WI38 (cell line): ENCODE measurements at regions not wholly inside any gene's neighbourhood (a gene's known extent, or its start where the extent isn't known, plus 50 kb on each side); places are given as distances from the start of the nearest gene placed in this dataset.
"Not testable (repeated sequence)": the region's sequence is repeated elsewhere in the genome, so short reads cannot be mapped to it uniquely, and the experiment has no call there.

Experiments
- H3K4me3 ChIP-seq: 2 replicates; pipeline ENCODE4 v1.5.1; 2011; ENCODE audit warnings: low read depth, mild to moderate bottlenecking, control low read depth, low read length
- TF ChIP-seq, protein P1 (sequence below): IDR thresholded peaks from 2 replicates; pipeline ENCODE4 v1.5.1; 2012; ENCODE audit warnings: low read depth, mild to moderate bottlenecking, control low read depth, low read length

- H3K4me3 ChIP-seq, result no peak overlapping the region
- TF ChIP-seq, protein P1, sequence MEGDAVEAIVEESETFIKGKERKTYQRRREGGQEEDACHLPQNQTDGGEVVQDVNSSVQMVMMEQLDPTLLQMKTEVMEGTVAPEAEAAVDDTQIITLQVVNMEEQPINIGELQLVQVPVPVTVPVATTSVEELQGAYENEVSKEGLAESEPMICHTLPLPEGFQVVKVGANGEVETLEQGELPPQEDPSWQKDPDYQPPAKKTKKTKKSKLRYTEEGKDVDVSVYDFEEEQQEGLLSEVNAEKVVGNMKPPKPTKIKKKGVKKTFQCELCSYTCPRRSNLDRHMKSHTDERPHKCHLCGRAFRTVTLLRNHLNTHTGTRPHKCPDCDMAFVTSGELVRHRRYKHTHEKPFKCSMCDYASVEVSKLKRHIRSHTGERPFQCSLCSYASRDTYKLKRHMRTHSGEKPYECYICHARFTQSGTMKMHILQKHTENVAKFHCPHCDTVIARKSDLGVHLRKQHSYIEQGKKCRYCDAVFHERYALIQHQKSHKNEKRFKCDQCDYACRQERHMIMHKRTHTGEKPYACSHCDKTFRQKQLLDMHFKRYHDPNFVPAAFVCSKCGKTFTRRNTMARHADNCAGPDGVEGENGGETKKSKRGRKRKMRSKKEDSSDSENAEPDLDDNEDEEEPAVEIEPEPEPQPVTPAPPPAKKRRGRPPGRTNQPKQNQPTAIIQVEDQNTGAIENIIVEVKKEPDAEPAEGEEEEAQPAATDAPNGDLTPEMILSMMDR, result no peak
These were observed 412.0 kb upstream of the NOX3 start for GRCh38 chr6:155867682-155868081.

DNA sequence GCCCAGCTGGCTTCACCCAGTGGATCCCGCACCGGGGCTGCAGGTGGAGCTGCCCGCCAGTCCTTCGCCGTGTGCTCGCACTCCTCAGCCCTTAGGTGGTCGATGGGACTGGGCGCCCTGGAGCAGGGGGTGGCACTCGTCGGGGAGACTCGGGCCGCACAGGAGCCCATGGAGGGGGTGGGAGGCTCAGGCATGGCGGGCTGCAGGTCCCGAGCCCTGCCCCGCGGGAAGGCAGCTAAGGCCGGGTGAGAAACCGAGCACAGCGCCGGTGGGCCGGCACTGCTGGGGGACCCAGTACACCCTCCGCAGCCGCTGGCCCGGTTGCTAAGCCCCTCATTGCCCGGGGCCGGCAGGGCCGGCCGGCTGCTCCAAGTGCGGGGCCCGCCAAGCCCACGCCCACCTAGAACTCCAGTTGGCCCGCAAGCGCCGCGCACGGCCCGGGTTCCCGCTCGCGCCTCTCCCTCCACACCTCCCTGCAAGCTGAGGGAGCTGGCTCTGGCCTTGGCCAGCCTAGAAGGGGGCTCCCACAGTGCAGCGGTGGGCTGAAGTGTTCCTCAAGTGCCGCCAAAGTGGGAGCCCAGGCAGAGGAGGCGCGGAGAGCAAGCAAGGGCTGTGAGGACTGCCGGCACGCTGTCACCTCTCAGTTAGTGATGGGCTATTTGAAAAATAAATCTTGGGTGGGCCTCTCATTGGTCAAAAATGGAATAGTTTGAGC is 411.2 kb upstream of the NOX3 start:
- not testable (repeated sequence) for H3K4me3 ChIP-seq

DNA sequence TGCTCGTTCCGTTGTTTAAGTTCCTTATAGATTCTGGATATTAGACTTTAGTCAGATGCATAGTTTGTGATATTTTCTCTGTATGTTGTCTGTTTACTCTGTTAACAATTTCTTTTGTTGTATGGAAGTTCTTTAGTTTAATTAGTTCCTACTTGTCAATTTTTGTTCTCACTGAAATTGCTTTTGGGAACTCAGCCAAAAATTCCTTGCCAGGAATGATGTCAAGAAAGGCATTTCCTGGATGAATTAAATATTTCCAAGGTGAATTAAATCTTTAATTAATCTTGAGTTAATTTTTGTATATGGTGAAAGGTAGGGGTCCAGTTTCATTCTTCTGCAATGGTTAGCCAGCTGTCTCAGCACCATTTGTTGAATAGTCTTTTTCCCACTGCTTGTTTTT is 406.2 kb upstream of the NOX3 start:
- TF ChIP-seq, protein P1, result no peak
- H3K4me3 ChIP-seq, result no peak overlapping the region

DNA sequence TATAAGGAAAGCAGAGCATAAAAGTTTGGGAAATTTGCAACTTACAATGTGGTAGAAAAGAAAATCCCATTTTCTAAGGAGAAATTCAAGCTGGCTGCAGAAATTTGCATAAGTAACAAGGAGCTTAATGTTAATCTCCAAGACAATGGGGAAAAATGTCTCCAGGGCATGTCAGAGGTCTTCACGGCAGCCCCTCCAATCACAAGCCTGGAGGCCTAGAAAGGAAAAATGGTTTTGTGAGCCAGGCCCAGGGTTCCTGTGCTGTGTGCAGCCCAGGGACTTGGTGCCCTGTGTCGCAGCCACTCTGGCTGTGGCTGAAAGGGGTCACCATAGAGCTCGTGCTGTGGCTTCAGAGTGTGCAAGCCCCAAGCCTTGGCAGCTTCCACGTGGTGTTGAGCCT is 403.3 kb upstream of the NOX3 start:
- H3K4me3 ChIP-seq, result not testable (repeated sequence)

DNA sequence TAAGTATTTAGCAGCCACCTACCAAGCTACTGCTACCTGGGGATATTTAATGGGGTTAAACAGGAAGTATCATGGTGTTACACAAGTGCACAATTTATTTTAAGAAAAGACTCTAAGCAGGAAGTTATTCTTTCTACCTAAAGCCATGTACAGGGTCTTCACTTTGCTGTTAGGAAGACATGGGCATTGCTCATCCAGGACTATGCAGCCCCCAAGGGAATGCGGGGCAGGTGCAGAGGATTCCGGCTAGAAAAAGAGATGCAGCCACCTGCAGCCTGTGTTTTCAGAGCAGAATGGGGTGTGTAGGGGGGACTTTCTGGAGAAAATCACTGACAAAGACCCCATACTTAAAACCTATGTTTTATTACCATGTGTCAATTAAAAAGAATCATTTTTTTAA is 399.1 kb upstream of the NOX3 start:
- TF ChIP-seq, protein P1, result no peak

GRCh38 chr6:155853011-155853410 is 397.4 kb upstream of the NOX3 start:
- no peak overlapping the region for H3K4me3 ChIP-seq
- TF ChIP-seq, protein P1, result no peak

More for the DNA sequence above, 399.1 kb upstream of the NOX3 start:
- H3K4me3 ChIP-seq, result no peak overlapping the region

GRCh38 chr6:155850408-155850841 is 394.8 kb upstream of the NOX3 start:
- H3K4me3 ChIP-seq, result no peak overlapping the region
- TF ChIP-seq, protein P1, result no peak

DNA sequence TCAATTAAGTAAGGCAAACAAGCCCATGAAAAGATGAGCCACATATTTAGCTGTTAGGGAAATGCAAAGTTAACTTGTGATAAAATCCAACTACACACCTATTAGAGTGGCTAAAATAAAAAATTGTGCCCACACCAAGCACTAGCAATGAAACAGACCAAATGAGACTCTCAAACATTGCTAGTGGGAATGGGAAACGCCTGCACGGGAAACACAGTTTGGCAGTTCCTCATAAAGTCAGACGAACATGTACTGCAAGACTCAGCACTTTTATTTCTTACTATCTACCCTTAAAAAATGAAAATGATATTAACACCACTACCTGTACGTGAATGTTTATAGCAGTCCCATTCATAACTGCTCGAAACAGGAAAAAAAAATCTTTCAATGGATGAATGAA is 392.1 kb upstream of the NOX3 start:
- TF ChIP-seq, protein P1, result no peak
- no peak overlapping the region for H3K4me3 ChIP-seq
